Small intestine (tissue), 7 donors: ENCODE measurements at regions not wholly inside any gene's neighbourhood (a gene's known extent, or its start where the extent isn't known, plus 50 kb on each side); places are given as distances from the start of the nearest gene placed in this dataset.

Source experiments
- DNase-seq, 2 donors: peaks; one replicate each; pipeline versions ENCODE4 v3.0.0 to v3.0.0-alpha.2; 2013
- FAIRE-seq: peaks from 2 replicates; lab custom pipeline; 2012; peaks lifted over from hg19 to GRCh38; lab: Jason Lieb, UNC
- H3K27ac ChIP-seq, 3 donors: one replicate each; pipeline ENCODE4 v1.5.1; 2013; ENCODE audit warnings: low read length in 2 of 3, mild to moderate bottlenecking in 2 of 3, control low read depth in 1 of 3, inconsistent platforms in 1 of 3, low read depth in 1 of 3, moderate library complexity in 1 of 3
- H3K27me3 ChIP-seq, 3 donors: one replicate each; pipeline ENCODE4 v1.6.1; 2013; ENCODE audit warnings: low read length in 3 of 3, inconsistent platforms in 1 of 3; ENCODE audit not compliant: control insufficient read depth in 3 of 3, insufficient read depth in 3 of 3
- H3K36me3 ChIP-seq, 3 donors: one replicate each; pipeline ENCODE4 v1.6.1; 2013; ENCODE audit warnings: low read length in 3 of 3, inconsistent platforms in 1 of 3, low read depth in 1 of 3, mild to moderate bottlenecking in 1 of 3, moderate library complexity in 1 of 3; ENCODE audit not compliant: control insufficient read depth in 3 of 3, insufficient read depth in 2 of 3
- H3K4me1 ChIP-seq, 3 donors: one replicate each; pipeline ENCODE4 v1.6.1; 2013; ENCODE audit warnings: low read length in 2 of 3, inconsistent platforms in 1 of 3, low read depth in 1 of 3, mild to moderate bottlenecking in 1 of 3, moderate library complexity in 1 of 3; ENCODE audit not compliant: control insufficient read depth in 3 of 3, insufficient read depth in 2 of 3
- H3K4me3 ChIP-seq, 3 donors: one replicate each; pipeline ENCODE4 v1.5.1; 2013; ENCODE audit warnings: low read length in 3 of 3, control low read depth in 1 of 3, inconsistent platforms in 1 of 3, low read depth in 1 of 3, mild to moderate bottlenecking in 1 of 3, moderate library complexity in 1 of 3
- H3K9me3 ChIP-seq, 2 donors: one replicate each; pipeline ENCODE4 v1.6.1; 2013; ENCODE audit warnings: low read depth in 1 of 2, low read length in 1 of 2; ENCODE audit not compliant: control insufficient read depth in 2 of 2, insufficient read depth in 1 of 2
- WGBS, 3 donors: extraction: QIAGEN DNeasy Blood & Tissue Kit; methylation state at CpG; one replicate each; pipeline ENCODE4 v1.1.7; 2013; 5-methylcytosine and 5-hydroxymethylcytosine counted together
- donor health status: healthy with polysubstance abuse.
- donor health status: control.
- donor health status: control.
- donor health status: Bipolar disorder and iron deficiency.
- donor health status: healthy.

DNA sequence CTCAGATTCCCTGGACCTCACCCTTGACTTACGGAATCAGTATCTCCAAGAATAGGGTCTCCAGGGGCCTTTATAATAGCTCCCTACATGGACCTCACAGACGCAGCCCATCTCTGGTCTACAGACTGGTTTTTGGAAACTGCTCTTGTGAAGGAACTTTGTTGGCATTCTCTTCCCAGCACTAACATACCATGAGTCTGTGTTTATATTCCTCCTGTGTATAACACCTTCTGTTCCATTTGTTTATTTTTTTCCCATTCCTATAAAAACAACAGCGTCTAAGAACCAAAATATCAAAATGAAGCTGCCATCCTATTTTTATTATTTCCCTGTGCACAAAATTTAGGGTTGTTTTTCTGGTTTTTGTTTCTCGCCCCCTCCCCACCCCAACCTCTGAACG is 131.1 kb downstream of the NEDD1 start:
- H3K4me1 ChIP-seq: no peaks in the 10 kb centered on the region
- H3K9me3 ChIP-seq: no peaks in the 10 kb centered on the region
- no peaks in the 10 kb centered on the region for H3K27me3 ChIP-seq
- DNase-seq: no peak
- no peaks in the 10 kb centered on the region for H3K36me3 ChIP-seq
- no peak overlapping the region for H3K27ac ChIP-seq
- WGBS, 3 donors: 68 to 74% (median 72%) methylated on average over 5 of the region's 5 CpGs
- no peak overlapping the region for H3K4me3 ChIP-seq
- FAIRE-seq: no peak

DNA sequence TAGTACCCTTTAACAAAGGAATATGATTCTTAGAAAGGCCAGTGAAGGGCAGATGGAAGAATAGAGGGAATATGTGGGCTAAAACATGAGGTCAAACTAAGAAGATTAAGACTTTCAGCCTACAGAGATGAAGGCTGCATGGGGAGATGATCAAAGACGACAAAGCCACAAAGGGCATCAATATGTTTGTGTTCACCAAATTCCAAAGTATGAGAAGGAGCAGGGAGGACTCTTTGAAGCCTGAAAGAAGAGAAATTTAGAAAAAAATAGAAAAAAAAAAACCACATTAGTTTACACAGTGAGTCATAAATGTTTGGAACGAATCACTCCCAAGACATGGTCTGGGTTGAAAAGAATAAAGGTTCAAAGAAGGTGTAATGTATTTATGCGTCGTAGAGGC is 131.8 kb downstream of the NEDD1 start:
- DNase-seq: no peak
- FAIRE-seq: no peak
- Histone ChIP-seq H3K4me3 (no peak overlapping the region), H3K27ac (no peak overlapping the region), H3K4me1 (no peaks in the 10 kb centered on the region), H3K36me3 (no peaks in the 10 kb centered on the region), H3K27me3 (no peaks in the 10 kb centered on the region), H3K9me3 (no peaks in the 10 kb centered on the region)
- WGBS, 3 donors: 75 to 79% (median 77%) methylated on average over 4 of the region's 4 CpGs

DNA sequence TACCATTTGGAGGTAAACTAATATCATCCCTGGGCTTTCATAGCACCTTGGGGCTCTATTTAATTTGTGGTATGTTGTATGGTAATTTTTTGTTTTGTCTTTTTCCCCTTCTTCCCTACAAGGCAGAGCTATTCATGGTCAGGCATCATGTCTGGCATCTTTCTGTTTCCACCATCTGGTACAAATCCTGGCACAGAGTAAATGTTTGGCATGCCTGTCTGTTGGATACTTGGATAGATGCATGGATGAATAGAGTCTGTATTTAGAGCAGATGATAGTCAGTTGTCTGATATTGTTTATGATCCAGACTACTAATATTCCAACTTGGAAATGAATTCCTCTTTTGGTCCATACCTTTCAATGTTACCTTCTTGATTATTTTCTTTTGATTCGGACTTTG is 139.8 kb downstream of the NEDD1 start:
- Histone ChIP-seq H3K27me3 (no peaks in the 10 kb centered on the region), H3K4me3 (no peak overlapping the region), H3K9me3 (no peaks in the 10 kb centered on the region), H3K4me1 (no peaks in the 10 kb centered on the region), H3K36me3 (no peaks in the 10 kb centered on the region), H3K27ac (no peak overlapping the region)
- WGBS, 3 donors: 89 to 96% (median 91%) methylated on average over 1 of the region's 1 CpG
- no peak for FAIRE-seq
- DNase-seq: no peak

DNA sequence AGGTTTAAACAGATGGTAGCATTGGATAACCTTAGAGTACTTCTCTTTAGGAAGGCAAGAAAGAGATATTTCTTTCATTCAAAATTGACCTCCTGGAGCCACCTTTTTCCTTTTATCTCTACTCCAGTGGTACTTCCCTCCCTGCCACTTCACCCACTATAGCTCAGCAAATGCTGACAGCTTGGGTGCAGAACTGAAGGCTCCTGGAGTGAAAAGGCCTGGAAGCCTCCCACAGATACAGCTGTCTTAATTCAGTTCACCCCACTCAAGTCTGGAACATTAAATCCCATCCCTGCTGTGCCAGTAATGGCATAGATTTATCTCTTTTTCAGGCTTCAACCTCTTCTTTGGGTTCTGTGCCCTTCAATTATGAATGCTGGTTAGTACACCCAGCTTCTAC is 140.3 kb downstream of the NEDD1 start:
- Histone ChIP-seq H3K36me3 (no peaks in the 10 kb centered on the region), H3K4me1 (no peaks in the 10 kb centered on the region), H3K4me3 (no peak overlapping the region), H3K27ac (no peak overlapping the region), H3K9me3 (no peaks in the 10 kb centered on the region), H3K27me3 (no peaks in the 10 kb centered on the region)
- DNase-seq (no peak), FAIRE-seq (no peak)

DNA sequence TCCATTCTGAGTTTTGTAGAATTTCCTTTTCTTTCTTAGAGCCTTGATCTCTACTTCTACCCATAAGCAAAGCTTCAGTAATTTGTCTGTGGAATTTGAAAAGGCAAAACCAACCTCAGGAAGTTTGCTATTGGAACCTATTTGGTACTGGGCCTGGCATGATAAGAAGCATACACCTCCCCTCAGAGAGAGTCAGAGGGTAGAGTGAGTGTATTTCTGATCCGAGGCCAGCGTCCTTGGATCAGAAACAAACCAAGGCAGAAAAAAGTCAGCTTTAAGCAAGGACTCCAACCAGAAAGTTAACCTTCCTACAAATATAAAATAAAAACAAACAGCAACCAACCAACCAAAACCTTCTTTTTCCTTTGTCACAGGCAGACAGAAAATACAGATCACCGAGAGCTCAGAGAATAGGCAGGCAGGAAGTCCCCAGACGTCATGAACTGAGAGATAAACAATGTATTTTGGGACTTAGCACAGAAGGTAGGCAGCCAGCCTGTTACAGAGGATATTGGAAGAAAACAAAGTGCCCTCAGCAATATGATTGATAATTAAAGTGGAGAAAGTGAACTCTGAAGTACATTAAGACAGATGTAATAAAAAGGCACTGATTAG is 141.5 kb downstream of the NEDD1 start:
- Histone ChIP-seq H3K27me3 (no peaks in the 10 kb centered on the region), H3K9me3 (no peaks in the 10 kb centered on the region), H3K27ac (no peak overlapping the region), H3K4me3 (no peak overlapping the region), H3K4me1 (no peaks in the 10 kb centered on the region), H3K36me3 (no peaks in the 10 kb centered on the region)
- no peak for DNase-seq
- 44 to 53% (median 49%) methylated on average over 4 of the region's 4 CpGs for WGBS, 3 donors
- no peak for FAIRE-seq

- no peak overlapping the region for H3K4me3 ChIP-seq
- WGBS, 3 donors: 68 to 82% (median 72%) methylated on average over 5 of the region's 5 CpGs
- H3K36me3 ChIP-seq: no peaks in the 10 kb centered on the region
- H3K4me1 ChIP-seq: no peaks in the 10 kb centered on the region
- no peak for FAIRE-seq
- no peaks in the 10 kb centered on the region for H3K27me3 ChIP-seq
- H3K9me3 ChIP-seq: no peaks in the 10 kb centered on the region
- H3K27ac ChIP-seq: no peak overlapping the region
- DNase-seq: no peak
Measured at GRCh38 chr12:97050509-97050908, 143.5 kb downstream of the NEDD1 start.

GRCh38 chr12:97051341-97051740 is 144.3 kb downstream of the NEDD1 start:
- DNase-seq (no peak), FAIRE-seq (no peak)
- H3K4me3 ChIP-seq: no peak overlapping the region
- peaks cover 0 to 2% (median 0%) of the 10 kb centered on the region in 3 donors for H3K27me3 ChIP-seq
- 87 to 91% (median 89%) methylated on average over 2 of the region's 2 CpGs for WGBS, 3 donors
- H3K4me1 ChIP-seq: no peaks in the 10 kb centered on the region
- H3K9me3 ChIP-seq: no peaks in the 10 kb centered on the region
- no peaks in the 10 kb centered on the region for H3K36me3 ChIP-seq
- H3K27ac ChIP-seq: no peak overlapping the region

GRCh38 chr12:97061171-97061570 is 154.1 kb downstream of the NEDD1 start:
- DNase-seq (no peak), FAIRE-seq (no peak)
- peaks cover 0 to 5% of the 10 kb centered on the region in 2 donors for H3K9me3 ChIP-seq
- H3K27me3 ChIP-seq: no peaks in the 10 kb centered on the region
- no peaks in the 10 kb centered on the region for H3K36me3 ChIP-seq
- no peak overlapping the region for H3K27ac ChIP-seq
- 49 to 60% (median 55%) methylated on average over 3 of the region's 3 CpGs for WGBS, 3 donors
- H3K4me3 ChIP-seq: no peak overlapping the region
- no peaks in the 10 kb centered on the region for H3K4me1 ChIP-seq

DNA sequence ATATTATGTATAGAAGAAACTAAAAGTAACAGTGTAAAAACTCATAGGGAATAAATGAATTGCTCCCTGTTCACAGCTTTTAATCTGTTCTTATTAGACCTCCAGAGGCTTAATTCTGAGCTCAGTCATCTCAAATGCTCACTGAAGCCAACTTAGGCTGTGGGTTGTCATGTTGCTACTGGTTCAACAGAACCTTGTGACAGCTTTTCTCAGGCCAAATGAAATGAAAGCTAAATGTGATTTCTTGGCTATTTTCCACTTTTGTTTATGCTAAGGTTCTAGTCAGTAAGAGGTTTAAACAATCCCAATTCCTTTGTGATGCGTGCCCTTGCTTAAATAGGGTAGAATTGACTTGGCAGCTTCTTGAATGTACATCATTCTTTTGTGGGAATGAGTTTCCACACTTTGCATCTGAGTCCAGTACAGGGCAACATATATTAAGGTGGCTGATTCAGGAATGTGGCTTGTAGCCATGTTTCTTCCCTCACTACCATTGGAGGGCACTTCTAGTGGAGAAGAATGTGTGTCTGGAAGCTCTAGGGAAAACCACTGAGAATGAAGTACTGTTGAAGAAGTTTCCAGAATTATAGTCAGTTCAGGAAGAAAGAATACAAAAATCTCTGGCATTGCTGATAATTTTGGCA is 156.4 kb downstream of the NEDD1 start:
- Histone ChIP-seq H3K9me3 (no peaks in the 10 kb centered on the region), H3K27me3 (no peaks in the 10 kb centered on the region), H3K4me1 (no peaks in the 10 kb centered on the region), H3K27ac (no peak overlapping the region), H3K36me3 (no peaks in the 10 kb centered on the region), H3K4me3 (no peak overlapping the region)
- DNase-seq: no peak
- no peak for FAIRE-seq
- 59 to 73% (median 62%) methylated on average over 1 of the region's 1 CpG for WGBS, 3 donors
